ENCODE measurements at regions not wholly inside any gene's neighbourhood (a gene's known extent, or its start where the extent isn't known, plus 50 kb on each side); places are given as distances from the start of the nearest gene placed in this dataset.
"Not testable (repeated sequence)": the region's sequence is repeated elsewhere in the genome, so short reads cannot be mapped to it uniquely, and the experiment has no call there.

- Histone ChIP-seq H3K27me3 (replicated peaks; ENCODE audit: insufficient read depth, low read depth, low read length, poor library complexity) (no peaks in the 10 kb centered on the region), H3K9me3 (ENCODE audit: low read depth, low read length, poor library complexity, severe bottlenecking) (no peaks in the 10 kb centered on the region), H3K27ac (ENCODE audit: low read depth, low read length, poor library complexity, severe bottlenecking) (no peak overlapping the region), H3K36me3 (ENCODE audit: insufficient read depth, low read length, poor library complexity, severe bottlenecking) (no peaks in the 10 kb centered on the region), H3K4me3 (ENCODE audit: low read depth, low read length, poor library complexity, severe bottlenecking) (peak overlapping the region; percentile 13), H3K4me1 (ENCODE audit: insufficient read depth, low read length, poor library complexity, severe bottlenecking) (no peaks in the 10 kb centered on the region)
- BruUV-seq (replicated peaks) = no TSS peak
- intact Hi-C loops (cut with micrococcal nuclease; ENCODE audit: unreplicated experiment) = no loop called here
- ChIA-PET CTCF (no interaction called here), POLR2A (ENCODE audit: low non-redundant PET) (no interaction called here)
- peak; percentile 66 for DNase-seq (ENCODE audit: low spot score)
- TF ChIP-seq, protein P1, sequence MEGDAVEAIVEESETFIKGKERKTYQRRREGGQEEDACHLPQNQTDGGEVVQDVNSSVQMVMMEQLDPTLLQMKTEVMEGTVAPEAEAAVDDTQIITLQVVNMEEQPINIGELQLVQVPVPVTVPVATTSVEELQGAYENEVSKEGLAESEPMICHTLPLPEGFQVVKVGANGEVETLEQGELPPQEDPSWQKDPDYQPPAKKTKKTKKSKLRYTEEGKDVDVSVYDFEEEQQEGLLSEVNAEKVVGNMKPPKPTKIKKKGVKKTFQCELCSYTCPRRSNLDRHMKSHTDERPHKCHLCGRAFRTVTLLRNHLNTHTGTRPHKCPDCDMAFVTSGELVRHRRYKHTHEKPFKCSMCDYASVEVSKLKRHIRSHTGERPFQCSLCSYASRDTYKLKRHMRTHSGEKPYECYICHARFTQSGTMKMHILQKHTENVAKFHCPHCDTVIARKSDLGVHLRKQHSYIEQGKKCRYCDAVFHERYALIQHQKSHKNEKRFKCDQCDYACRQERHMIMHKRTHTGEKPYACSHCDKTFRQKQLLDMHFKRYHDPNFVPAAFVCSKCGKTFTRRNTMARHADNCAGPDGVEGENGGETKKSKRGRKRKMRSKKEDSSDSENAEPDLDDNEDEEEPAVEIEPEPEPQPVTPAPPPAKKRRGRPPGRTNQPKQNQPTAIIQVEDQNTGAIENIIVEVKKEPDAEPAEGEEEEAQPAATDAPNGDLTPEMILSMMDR (conservative IDR thresholded peaks at IDR 0.05; ENCODE audit: low read depth, low read length) = no peak
- TF ChIP-seq EZH2 (IDR thresholded peaks at IDR 0.05; ENCODE audit: borderline replicate concordance, low read depth, low read length, poor library complexity, severe bottlenecking) = no peak
Observed at GRCh38 chr4:179719766-179720450, 2277.7 kb upstream of the AGA start.

GRCh38 chr4:179726491-179726890, 2284.3 kb upstream of the AGA start:
- CTCF ChIA-PET; BruUV-seq (replicated peaks): not testable (repeated sequence)

GRCh38 chr4:179728305-179728704, 2286.1 kb upstream of the AGA start:
- CTCF ChIA-PET = no interaction called here
- Histone ChIP-seq H3K4me1 (ENCODE audit: insufficient read depth, low read length, poor library complexity, severe bottlenecking) (no peaks in the 10 kb centered on the region), H3K36me3 (ENCODE audit: insufficient read depth, low read length, poor library complexity, severe bottlenecking) (no peaks in the 10 kb centered on the region), H3K4me3 (ENCODE audit: low read depth, low read length, poor library complexity, severe bottlenecking) (no peak overlapping the region), H3K27me3 (replicated peaks; ENCODE audit: insufficient read depth, low read depth, low read length, poor library complexity) (no peaks in the 10 kb centered on the region), H3K27ac (ENCODE audit: low read depth, low read length, poor library complexity, severe bottlenecking) (no peak overlapping the region), H3K9me3 (ENCODE audit: low read depth, low read length, poor library complexity, severe bottlenecking) (no peaks in the 10 kb centered on the region)
- POLR2A ChIA-PET (ENCODE audit: low non-redundant PET) = no interaction called here
- no TSS peak for BruUV-seq (replicated peaks)
- no peak for DNase-seq (ENCODE audit: low spot score)
- no peak for TF ChIP-seq EZH2 (IDR thresholded peaks at IDR 0.05; ENCODE audit: borderline replicate concordance, low read depth, low read length, poor library complexity, severe bottlenecking)
- TF ChIP-seq, protein P1 (conservative IDR thresholded peaks at IDR 0.05; ENCODE audit: low read depth, low read length) = no peak
- intact Hi-C loops (cut with micrococcal nuclease; ENCODE audit: unreplicated experiment) = no loop called here

More at GRCh38 chr4:179726491-179726890, 2284.3 kb upstream of the AGA start:
- H3K4me1 ChIP-seq (ENCODE audit: insufficient read depth, low read length, poor library complexity, severe bottlenecking); H3K9me3 ChIP-seq (ENCODE audit: low read depth, low read length, poor library complexity, severe bottlenecking); H3K27me3 ChIP-seq (replicated peaks; ENCODE audit: insufficient read depth, low read depth, low read length, poor library complexity); H3K27ac ChIP-seq (ENCODE audit: low read depth, low read length, poor library complexity, severe bottlenecking); intact Hi-C loops (cut with micrococcal nuclease; ENCODE audit: unreplicated experiment); H3K36me3 ChIP-seq (ENCODE audit: insufficient read depth, low read length, poor library complexity, severe bottlenecking); POLR2A ChIA-PET (ENCODE audit: low non-redundant PET); DNase-seq (ENCODE audit: low spot score); H3K4me3 ChIP-seq (ENCODE audit: low read depth, low read length, poor library complexity, severe bottlenecking): not testable (repeated sequence)

DNA sequence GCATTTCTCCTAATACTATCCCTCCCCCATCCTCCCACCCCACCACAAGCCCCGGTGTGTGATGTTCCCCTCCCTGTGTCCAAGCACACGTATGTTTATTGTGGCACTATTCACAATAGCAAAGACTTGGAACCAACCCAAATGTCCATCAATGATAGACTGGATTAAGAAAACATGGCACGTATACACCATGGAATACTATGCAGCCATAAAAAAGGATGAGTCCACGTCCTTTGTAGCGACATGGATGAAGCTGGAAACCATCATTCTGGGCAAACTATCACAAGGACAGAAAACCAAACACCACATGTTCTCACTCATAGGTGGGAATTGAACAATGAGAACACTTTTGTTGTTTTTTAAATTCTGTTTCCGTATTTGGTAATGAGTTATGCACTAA, 2294.6 kb upstream of the AGA start:
- H3K9me3 ChIP-seq (ENCODE audit: low read depth, low read length, poor library complexity, severe bottlenecking); H3K4me3 ChIP-seq (ENCODE audit: low read depth, low read length, poor library complexity, severe bottlenecking); H3K27me3 ChIP-seq (replicated peaks; ENCODE audit: insufficient read depth, low read depth, low read length, poor library complexity); H3K4me1 ChIP-seq (ENCODE audit: insufficient read depth, low read length, poor library complexity, severe bottlenecking); DNase-seq (ENCODE audit: low spot score); CTCF ChIA-PET; H3K27ac ChIP-seq (ENCODE audit: low read depth, low read length, poor library complexity, severe bottlenecking); POLR2A ChIA-PET (ENCODE audit: low non-redundant PET); BruUV-seq (replicated peaks); intact Hi-C loops (cut with micrococcal nuclease; ENCODE audit: unreplicated experiment); H3K36me3 ChIP-seq (ENCODE audit: insufficient read depth, low read length, poor library complexity, severe bottlenecking): not testable (repeated sequence)
